Activated effector memory CD4-positive, alpha-beta T cell treated with anti-CD3 and anti-CD28 coated beads, Interleukin-2, amount 50 U/mL, for 16 hours (primary cell): ENCODE measurements at regions not wholly inside any gene's neighbourhood (a gene's known extent, or its start where the extent isn't known, plus 50 kb on each side); places are given as distances from the start of the nearest gene placed in this dataset.
"Not testable (repeated sequence)": the region's sequence is repeated elsewhere in the genome, so short reads cannot be mapped to it uniquely, and the experiment has no call there.

Source experiments
- DNase-seq: peaks from one replicate; pipeline ENCODE4 v3.0.0-alpha.2; 2020

GRCh38 chr16:51831595-51832367, 680.7 kb upstream of the SALL1 start:
- no peak for DNase-seq

GRCh38 chr16:51831034-51831433, 680.0 kb upstream of the SALL1 start:
- DNase-seq, result not testable (repeated sequence)

GRCh38 chr16:51825779-51826178, 674.7 kb upstream of the SALL1 start:
- DNase-seq, result no peak

GRCh38 chr16:51822471-51822870, 671.4 kb upstream of the SALL1 start:
- DNase-seq, result no peak

- DNase-seq, result no peak
These were observed 670.5 kb upstream of the SALL1 start for GRCh38 chr16:51821527-51821926.

- DNase-seq, result no peak
These were observed 669.1 kb upstream of the SALL1 start for GRCh38 chr16:51820176-51820575.

- DNase-seq, result no peak
These were observed 667.4 kb upstream of the SALL1 start for GRCh38 chr16:51818342-51818944.

- DNase-seq, result no peak
These were observed 665.9 kb upstream of the SALL1 start for GRCh38 chr16:51816929-51817328.

- no peak for DNase-seq
These were observed 664.5 kb upstream of the SALL1 start for GRCh38 chr16:51815523-51815922.

GRCh38 chr16:51814617-51815016, 663.5 kb upstream of the SALL1 start:
- no peak for DNase-seq

- DNase-seq, result no peak
These were observed 662.5 kb upstream of the SALL1 start for GRCh38 chr16:51813609-51814008.

- DNase-seq, result no peak
These were observed 661.9 kb upstream of the SALL1 start for GRCh38 chr16:51812945-51813344.

- DNase-seq, result no peak
These were observed 656.5 kb upstream of the SALL1 start for GRCh38 chr16:51807551-51807950.

- DNase-seq, result no peak
These were observed 650.6 kb upstream of the SALL1 start for GRCh38 chr16:51801635-51802034.

- no peak for DNase-seq
These were observed 646.7 kb upstream of the SALL1 start for GRCh38 chr16:51797669-51798259.

- no peak for DNase-seq
These were observed 628.2 kb upstream of the SALL1 start for GRCh38 chr16:51779240-51779639.

GRCh38 chr16:51773071-51773890, 622.2 kb upstream of the SALL1 start:
- DNase-seq, result no peak

GRCh38 chr16:51766739-51767138, 615.7 kb upstream of the SALL1 start:
- DNase-seq, result no peak

GRCh38 chr16:51763072-51763661, 612.1 kb upstream of the SALL1 start:
- no peak for DNase-seq

- DNase-seq, result peak; percentile 73
These were observed 611.3 kb upstream of the SALL1 start for GRCh38 chr16:51762081-51762996.

- no peak for DNase-seq
These were observed 609.9 kb upstream of the SALL1 start for GRCh38 chr16:51761001-51761400.

GRCh38 chr16:51759999-51760398, 608.9 kb upstream of the SALL1 start:
- DNase-seq, result no peak
